ENCODE measurements at regions not wholly inside any gene's neighbourhood (a gene's known extent, or its start where the extent isn't known, plus 50 kb on each side); places are given as distances from the start of the nearest gene placed in this dataset.

- ATAC-seq, result no peak
- TF ChIP-seq BACH2 (CRISPR knock-in tag; IDR thresholded peaks at IDR 0.05; ENCODE audit: borderline replicate concordance), result no peak
- no peak for TF ChIP-seq GLIS3 (CRISPR knock-in tag; IDR thresholded peaks at IDR 0.05)
- TF ChIP-seq ZNF8 (CRISPR knock-in tag; IDR thresholded peaks at IDR 0.05), result no peak
- no peak for TF ChIP-seq ZFP3 (CRISPR knock-in tag; IDR thresholded peaks at IDR 0.05)
These were observed 1741.2 kb upstream of the PCDH20 start for GRCh38 chr13:63156816-63157215.

- no peak for ATAC-seq
- TF ChIP-seq CREB5 (CRISPR knock-in tag; IDR thresholded peaks at IDR 0.05; ENCODE audit: low read depth) (no peak), GLIS3 (CRISPR knock-in tag; IDR thresholded peaks at IDR 0.05) (no peak), TCF4 (CRISPR knock-in tag; IDR thresholded peaks at IDR 0.05; ENCODE audit: borderline replicate concordance) (no peak), CSDC2 (CRISPR knock-in tag; IDR thresholded peaks at IDR 0.05) (no peak), RARB (CRISPR knock-in tag; IDR thresholded peaks at IDR 0.05) (no peak), ZNF8 (CRISPR knock-in tag; IDR thresholded peaks at IDR 0.05) (no peak), PATZ1 (CRISPR knock-in tag; IDR thresholded peaks at IDR 0.05; ENCODE audit: borderline replicate concordance) (no peak), OSR1 (CRISPR knock-in tag; IDR thresholded peaks at IDR 0.05) (no peak)
These were observed 1733.7 kb upstream of the PCDH20 start for GRCh38 chr13:63149375-63149774.

GRCh38 chr13:63139277-63139676, 1723.6 kb upstream of the PCDH20 start:
- TF ChIP-seq ZNF70 (CRISPR knock-in tag; IDR thresholded peaks at IDR 0.05) (no peak), GLIS3 (CRISPR knock-in tag; IDR thresholded peaks at IDR 0.05) (no peak)

GRCh38 chr13:63129995-63130394, 1714.3 kb upstream of the PCDH20 start:
- no peak for TF ChIP-seq ZFP30 (CRISPR knock-in tag; IDR thresholded peaks at IDR 0.05)
- TF ChIP-seq ZFP3 (CRISPR knock-in tag; IDR thresholded peaks at IDR 0.05), result no peak
- no peak for TF ChIP-seq BACH2 (CRISPR knock-in tag; IDR thresholded peaks at IDR 0.05; ENCODE audit: borderline replicate concordance)
- TF ChIP-seq CREB5 (CRISPR knock-in tag; IDR thresholded peaks at IDR 0.05; ENCODE audit: low read depth), result no peak
- no peak for TF ChIP-seq TCF4 (CRISPR knock-in tag; IDR thresholded peaks at IDR 0.05; ENCODE audit: borderline replicate concordance)
- no peak for TF ChIP-seq CSDC2 (CRISPR knock-in tag; IDR thresholded peaks at IDR 0.05)
- no peak for TF ChIP-seq PATZ1 (CRISPR knock-in tag; IDR thresholded peaks at IDR 0.05; ENCODE audit: borderline replicate concordance)
- no peak for TF ChIP-seq TOX (CRISPR knock-in tag; IDR thresholded peaks at IDR 0.05; ENCODE audit: borderline replicate concordance)
- TF ChIP-seq ZNF70 (CRISPR knock-in tag; IDR thresholded peaks at IDR 0.05), result no peak
- no peak for TF ChIP-seq CSRNP3 (CRISPR knock-in tag; IDR thresholded peaks at IDR 0.05)
- no peak for TF ChIP-seq SNAI2 (CRISPR knock-in tag; IDR thresholded peaks at IDR 0.05)
- TF ChIP-seq RARB (CRISPR knock-in tag; IDR thresholded peaks at IDR 0.05), result no peak
- TF ChIP-seq ZC3H10 (CRISPR knock-in tag; IDR thresholded peaks at IDR 0.05), result no peak
- no peak for TF ChIP-seq GLIS3 (CRISPR knock-in tag; IDR thresholded peaks at IDR 0.05)

More at GRCh38 chr13:63139277-63139676, 1723.6 kb upstream of the PCDH20 start:
- no peak for ATAC-seq

GRCh38 chr13:63128716-63129115, 1713.1 kb upstream of the PCDH20 start:
- no peak for TF ChIP-seq ZNF8 (CRISPR knock-in tag; IDR thresholded peaks at IDR 0.05)
- no peak for TF ChIP-seq SNAI2 (CRISPR knock-in tag; IDR thresholded peaks at IDR 0.05)
- TF ChIP-seq ZNF565 (CRISPR knock-in tag; conservative IDR thresholded peaks at IDR 0.05; ENCODE audit: low read depth), result no peak
- TF ChIP-seq ZNF70 (CRISPR knock-in tag; IDR thresholded peaks at IDR 0.05), result no peak
- TF ChIP-seq ZC3H10 (CRISPR knock-in tag; IDR thresholded peaks at IDR 0.05), result no peak
- no peak for TF ChIP-seq OSR1 (CRISPR knock-in tag; IDR thresholded peaks at IDR 0.05)
- TF ChIP-seq CSDC2 (CRISPR knock-in tag; IDR thresholded peaks at IDR 0.05), result no peak
- no peak for TF ChIP-seq POU6F1 (CRISPR knock-in tag; IDR thresholded peaks at IDR 0.05; ENCODE audit: borderline replicate concordance, low read depth)
- TF ChIP-seq ESRRG (CRISPR knock-in tag; IDR thresholded peaks at IDR 0.05), result no peak
- no peak for TF ChIP-seq BACH2 (CRISPR knock-in tag; IDR thresholded peaks at IDR 0.05; ENCODE audit: borderline replicate concordance)
- TF ChIP-seq TCF4 (CRISPR knock-in tag; IDR thresholded peaks at IDR 0.05; ENCODE audit: borderline replicate concordance), result no peak
- TF ChIP-seq ZFP30 (CRISPR knock-in tag; IDR thresholded peaks at IDR 0.05), result no peak
- TF ChIP-seq ISL1 (CRISPR knock-in tag; IDR thresholded peaks at IDR 0.05), result no peak
- ATAC-seq, result no peak

More at GRCh38 chr13:63129995-63130394, 1714.3 kb upstream of the PCDH20 start:
- no peak for ATAC-seq
